ENCODE measurements at regions not wholly inside any gene's neighbourhood (a gene's known extent, or its start where the extent isn't known, plus 50 kb on each side); places are given as distances from the start of the nearest gene placed in this dataset.
"Not testable (repeated sequence)": the region's sequence is repeated elsewhere in the genome, so short reads cannot be mapped to it uniquely, and the experiment has no call there.

DNA sequence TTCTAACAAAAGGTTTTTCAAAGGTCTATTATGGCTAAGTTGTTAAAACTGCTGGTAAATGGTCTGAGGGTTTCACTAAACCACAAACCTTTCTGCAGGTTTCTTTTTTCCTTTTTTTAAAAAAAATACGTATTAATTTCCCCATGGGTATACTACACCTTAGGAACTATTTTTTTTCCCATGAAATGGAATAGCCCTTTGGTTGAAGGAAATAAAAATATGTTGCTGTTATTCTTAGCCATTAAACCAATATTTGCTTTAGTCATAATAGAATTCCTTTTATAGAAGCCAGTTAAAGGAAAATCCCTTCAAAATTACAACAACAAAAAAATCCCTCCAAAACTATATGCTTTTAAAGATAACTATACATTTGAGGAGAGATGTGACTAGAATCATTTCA is 1303.3 kb downstream of the ROBO2 start:
- Histone ChIP-seq H3K36me3 (no peaks in the 10 kb centered on the region), H3K27me3 (no peaks in the 10 kb centered on the region), H3K4me1 (no peaks in the 10 kb centered on the region), H3K27ac (no peak overlapping the region), H3K9me3 (no peaks in the 10 kb centered on the region), H3K4me3 (no peak overlapping the region)
- TF ChIP-seq EP300 (IDR thresholded peaks at IDR 0.05; ENCODE audit: low read depth) (no peak), POLR2AphosphoS5 (IDR thresholded peaks at IDR 0.05) (no peak), POLR2A (IDR thresholded peaks at IDR 0.05) (no peak)
- TF ChIP-seq, protein P1, sequence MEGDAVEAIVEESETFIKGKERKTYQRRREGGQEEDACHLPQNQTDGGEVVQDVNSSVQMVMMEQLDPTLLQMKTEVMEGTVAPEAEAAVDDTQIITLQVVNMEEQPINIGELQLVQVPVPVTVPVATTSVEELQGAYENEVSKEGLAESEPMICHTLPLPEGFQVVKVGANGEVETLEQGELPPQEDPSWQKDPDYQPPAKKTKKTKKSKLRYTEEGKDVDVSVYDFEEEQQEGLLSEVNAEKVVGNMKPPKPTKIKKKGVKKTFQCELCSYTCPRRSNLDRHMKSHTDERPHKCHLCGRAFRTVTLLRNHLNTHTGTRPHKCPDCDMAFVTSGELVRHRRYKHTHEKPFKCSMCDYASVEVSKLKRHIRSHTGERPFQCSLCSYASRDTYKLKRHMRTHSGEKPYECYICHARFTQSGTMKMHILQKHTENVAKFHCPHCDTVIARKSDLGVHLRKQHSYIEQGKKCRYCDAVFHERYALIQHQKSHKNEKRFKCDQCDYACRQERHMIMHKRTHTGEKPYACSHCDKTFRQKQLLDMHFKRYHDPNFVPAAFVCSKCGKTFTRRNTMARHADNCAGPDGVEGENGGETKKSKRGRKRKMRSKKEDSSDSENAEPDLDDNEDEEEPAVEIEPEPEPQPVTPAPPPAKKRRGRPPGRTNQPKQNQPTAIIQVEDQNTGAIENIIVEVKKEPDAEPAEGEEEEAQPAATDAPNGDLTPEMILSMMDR (IDR thresholded peaks at IDR 0.05), result no peak
- intact Hi-C loops (cut with DNase I; ENCODE audit: low total_unique reads), result no loop called here
- no peak for DNase-seq
- WGBS, 2 donors (ENCODE audit: low coverage in 1 of 2), result 50 to 53% methylated on average over 1 of the region's 1 CpG
- in situ Hi-C loops (cut with MboI; ENCODE audit: low pct_ligation_motif_present in 1 of 4, low pct_unique_long_range_greater_than_20kb in 1 of 4, low sequenced_read_pairs in 3 of 4), result no loop called here

- H3K4me3 ChIP-seq; H3K4me1 ChIP-seq; H3K27me3 ChIP-seq; H3K36me3 ChIP-seq; DNase-seq; in situ Hi-C loops (cut with MboI; ENCODE audit: low pct_ligation_motif_present in 1 of 4, low pct_unique_long_range_greater_than_20kb in 1 of 4, low sequenced_read_pairs in 3 of 4); H3K27ac ChIP-seq; H3K9me3 ChIP-seq; intact Hi-C loops (cut with DNase I; ENCODE audit: low total_unique reads): not testable (repeated sequence)
- 88% methylated on average over 6 to 10 of the region's 10 CpGs for WGBS, 2 donors (ENCODE audit: low coverage in 1 of 2)
These were observed 1304.4 kb downstream of the ROBO2 start for GRCh38 chr3:78344267-78344666.

GRCh38 chr3:78344918-78345317 is 1305.0 kb downstream of the ROBO2 start:
- Histone ChIP-seq H3K9me3 (no peaks in the 10 kb centered on the region), H3K36me3 (no peaks in the 10 kb centered on the region), H3K4me3 (no peak overlapping the region), H3K27me3 (no peaks in the 10 kb centered on the region), H3K4me1 (no peaks in the 10 kb centered on the region), H3K27ac (no peak overlapping the region)
- intact Hi-C loops (cut with DNase I; ENCODE audit: low total_unique reads) (no loop called here), in situ Hi-C loops (cut with MboI; ENCODE audit: low pct_ligation_motif_present in 1 of 4, low pct_unique_long_range_greater_than_20kb in 1 of 4, low sequenced_read_pairs in 3 of 4) (no loop called here)
- DNase-seq, result no peak
- WGBS, 2 donors (ENCODE audit: low coverage in 1 of 2), result 81 to 90% methylated on average over 6 of the region's 6 CpGs
- TF ChIP-seq EP300 (IDR thresholded peaks at IDR 0.05; ENCODE audit: low read depth) (no peak), POLR2A (IDR thresholded peaks at IDR 0.05) (no peak), POLR2AphosphoS5 (IDR thresholded peaks at IDR 0.05) (no peak)
- TF ChIP-seq, protein P1 (IDR thresholded peaks at IDR 0.05), result no peak

- TF ChIP-seq, protein P1 (IDR thresholded peaks at IDR 0.05), result no peak
- Histone ChIP-seq H3K27me3 (no peaks in the 10 kb centered on the region), H3K27ac (no peak overlapping the region), H3K4me1 (no peaks in the 10 kb centered on the region), H3K4me3 (no peak overlapping the region), H3K36me3 (no peaks in the 10 kb centered on the region), H3K9me3 (no peaks in the 10 kb centered on the region)
- intact Hi-C loops (cut with DNase I; ENCODE audit: low total_unique reads) (no loop called here), in situ Hi-C loops (cut with MboI; ENCODE audit: low pct_ligation_motif_present in 1 of 4, low pct_unique_long_range_greater_than_20kb in 1 of 4, low sequenced_read_pairs in 3 of 4) (no loop called here)
- DNase-seq, result no peak
- WGBS, 2 donors (ENCODE audit: low coverage in 1 of 2), result 80 to 82% methylated on average over 2 of the region's 2 CpGs
These were observed 1307.3 kb downstream of the ROBO2 start for GRCh38 chr3:78347176-78347575.

GRCh38 chr3:78348664-78349063 is 1308.8 kb downstream of the ROBO2 start:
- no peak for DNase-seq
- 73 to 93% methylated on average over 2 to 3 of the region's 3 CpGs for WGBS, 2 donors (ENCODE audit: low coverage in 1 of 2)
- Histone ChIP-seq H3K9me3 (no peaks in the 10 kb centered on the region), H3K4me1 (no peaks in the 10 kb centered on the region), H3K27ac (no peak overlapping the region), H3K36me3 (no peaks in the 10 kb centered on the region), H3K4me3 (no peak overlapping the region), H3K27me3 (no peaks in the 10 kb centered on the region)
- intact Hi-C loops (cut with DNase I; ENCODE audit: low total_unique reads) (no loop called here), in situ Hi-C loops (cut with MboI; ENCODE audit: low pct_ligation_motif_present in 1 of 4, low pct_unique_long_range_greater_than_20kb in 1 of 4, low sequenced_read_pairs in 3 of 4) (no loop called here)
- TF ChIP-seq EP300 (IDR thresholded peaks at IDR 0.05; ENCODE audit: low read depth) (no peak), POLR2A (IDR thresholded peaks at IDR 0.05) (no peak), POLR2AphosphoS5 (IDR thresholded peaks at IDR 0.05) (no peak)
- TF ChIP-seq, protein P1 (IDR thresholded peaks at IDR 0.05), result no peak

Data from transverse colon (tissue), 4 donors.